Tibial nerve (tissue), 4 donors: ENCODE measurements at regions not wholly inside any gene's neighbourhood (a gene's known extent, or its start where the extent isn't known, plus 50 kb on each side); places are given as distances from the start of the nearest gene placed in this dataset.

ENCODE experiments used
- CTCF ChIP-seq, 5 experiments: fragments of 200-600 bp in 3 of 5; fragments of 450-650 bp in 2 of 5; sonication (generic) in 3 of 5; IDR thresholded peaks; one replicate each; pipeline ENCODE4 v1.5.1; 2016 to 2019; ENCODE audit warnings: antibody characterized with exemption in 5 of 5, mild to moderate bottlenecking in 3 of 5, moderate library complexity in 2 of 5
- EP300 ChIP-seq, 2 donors: sonication (generic); formaldehyde crosslinking; IDR thresholded peaks; one replicate each; pipeline ENCODE4 v1.6.1; 2017; ENCODE audit warnings: antibody characterized with exemption in 2 of 2, mild to moderate bottlenecking in 1 of 2

GRCh38 chr2:60091894-60092293 lies 461.6 kb downstream of the BCL11A start:
- TF ChIP-seq CTCF (IDR thresholded peaks at IDR 0.05), result no peak
- no peak for TF ChIP-seq EP300 (IDR thresholded peaks at IDR 0.05)
